Liver (tissue), 3 donors: ENCODE measurements at regions not wholly inside any gene's neighbourhood (a gene's known extent, or its start where the extent isn't known, plus 50 kb on each side); places are given as distances from the start of the nearest gene placed in this dataset.

Experiments used
- FOXA1 ChIP-seq: IDR thresholded peaks from 2 replicates; pipeline ENCODE4 v1.6.1; 2016; ENCODE audit warnings: antibody characterized with exemption
- GABPA ChIP-seq, 2 donors: IDR thresholded peaks in 1 of 2; conservative IDR thresholded peaks in 1 of 2; 2 replicates each; pipeline ENCODE4 v1.6.1; 2016; ENCODE audit warnings: antibody characterized with exemption in 2 of 2, mild to moderate bottlenecking in 1 of 2, moderate library complexity in 1 of 2
- RAD21 ChIP-seq, 2 donors: IDR thresholded peaks; 2 replicates each; pipeline ENCODE4 v1.6.1; 2016; ENCODE audit warnings: antibody characterized with exemption in 2 of 2, mild to moderate bottlenecking in 2 of 2
- RXRA ChIP-seq, 2 donors: IDR thresholded peaks; 2 replicates each; pipeline ENCODE4 v1.6.1; 2017 to 2018; ENCODE audit warnings: antibody characterized with exemption in 2 of 2, mild to moderate bottlenecking in 1 of 2
- TAF1 ChIP-seq: conservative IDR thresholded peaks from 2 replicates; pipeline ENCODE4 v1.6.1; 2016; ENCODE audit warnings: antibody characterized with exemption, mild to moderate bottlenecking
- TF ChIP-seq, protein P1 (sequence below): fragments of 150-350 bp; IDR thresholded peaks from 2 replicates; pipeline ENCODE4 v1.5.1; 2017; ENCODE audit warnings: improper control_type of control experiment, low read depth, low read length; ENCODE audit not compliant: missing input control
- TF ChIP-seq, protein P2 (sequence below): IDR thresholded peaks from 2 replicates; pipeline ENCODE4 v1.6.1; 2016; ENCODE audit warnings: antibody characterized with exemption
- TF ChIP-seq, protein P3 (sequence below): IDR thresholded peaks from 2 replicates; pipeline ENCODE4 v1.6.1; 2016; ENCODE audit warnings: antibody characterized with exemption
- donor health status: healthy.
- donor health status: healthy.

DNA sequence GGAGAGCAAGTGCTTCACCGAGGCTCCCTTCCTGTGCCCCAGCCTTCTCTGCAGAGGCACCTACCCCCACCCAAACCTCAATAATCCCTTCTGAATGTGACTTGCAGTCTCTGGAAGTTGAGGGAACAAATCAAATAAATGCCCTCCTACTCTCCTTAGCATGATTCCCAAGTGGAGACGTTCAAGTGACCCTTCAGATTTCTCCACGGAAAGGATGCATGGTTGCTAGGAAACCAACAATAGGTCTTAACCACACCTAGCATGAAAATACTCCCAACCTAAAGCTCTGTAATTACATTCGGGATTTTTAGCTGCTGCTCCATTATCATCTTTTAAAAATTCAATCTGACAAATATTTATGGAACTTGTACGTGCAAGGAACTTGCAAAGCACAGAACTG lies 50.2 kb upstream of the CABLES1 start:
- TF ChIP-seq, protein P1, sequence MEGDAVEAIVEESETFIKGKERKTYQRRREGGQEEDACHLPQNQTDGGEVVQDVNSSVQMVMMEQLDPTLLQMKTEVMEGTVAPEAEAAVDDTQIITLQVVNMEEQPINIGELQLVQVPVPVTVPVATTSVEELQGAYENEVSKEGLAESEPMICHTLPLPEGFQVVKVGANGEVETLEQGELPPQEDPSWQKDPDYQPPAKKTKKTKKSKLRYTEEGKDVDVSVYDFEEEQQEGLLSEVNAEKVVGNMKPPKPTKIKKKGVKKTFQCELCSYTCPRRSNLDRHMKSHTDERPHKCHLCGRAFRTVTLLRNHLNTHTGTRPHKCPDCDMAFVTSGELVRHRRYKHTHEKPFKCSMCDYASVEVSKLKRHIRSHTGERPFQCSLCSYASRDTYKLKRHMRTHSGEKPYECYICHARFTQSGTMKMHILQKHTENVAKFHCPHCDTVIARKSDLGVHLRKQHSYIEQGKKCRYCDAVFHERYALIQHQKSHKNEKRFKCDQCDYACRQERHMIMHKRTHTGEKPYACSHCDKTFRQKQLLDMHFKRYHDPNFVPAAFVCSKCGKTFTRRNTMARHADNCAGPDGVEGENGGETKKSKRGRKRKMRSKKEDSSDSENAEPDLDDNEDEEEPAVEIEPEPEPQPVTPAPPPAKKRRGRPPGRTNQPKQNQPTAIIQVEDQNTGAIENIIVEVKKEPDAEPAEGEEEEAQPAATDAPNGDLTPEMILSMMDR = no peak
- TF ChIP-seq GABPA (IDR thresholded peaks at IDR 0.05 in 1 of 2, conservative IDR thresholded peaks at IDR 0.05 in 1 of 2) (no peak), RXRA (IDR thresholded peaks at IDR 0.05) (no peak), TAF1 (no peak), FOXA1 (no peak), RAD21 (IDR thresholded peaks at IDR 0.05) (no peak)
- TF ChIP-seq, protein P2, sequence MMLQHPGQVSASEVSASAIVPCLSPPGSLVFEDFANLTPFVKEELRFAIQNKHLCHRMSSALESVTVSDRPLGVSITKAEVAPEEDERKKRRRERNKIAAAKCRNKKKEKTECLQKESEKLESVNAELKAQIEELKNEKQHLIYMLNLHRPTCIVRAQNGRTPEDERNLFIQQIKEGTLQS = no peak
- TF ChIP-seq, protein P3, sequence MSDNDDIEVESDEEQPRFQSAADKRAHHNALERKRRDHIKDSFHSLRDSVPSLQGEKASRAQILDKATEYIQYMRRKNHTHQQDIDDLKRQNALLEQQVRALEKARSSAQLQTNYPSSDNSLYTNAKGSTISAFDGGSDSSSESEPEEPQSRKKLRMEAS = no peak
